HL-60 (cell line): ENCODE measurements at regions not wholly inside any gene's neighbourhood (a gene's known extent, or its start where the extent isn't known, plus 50 kb on each side); places are given as distances from the start of the nearest gene placed in this dataset.

ENCODE experiments used
- DNase-seq, 2 experiments: peaks; one replicate each; pipeline ENCODE4 v3.0.0-alpha.2; 2010 to 2020; ENCODE audit warnings: low read depth in 1 of 2, low spot score in 1 of 2
- H3K27ac ChIP-seq: fragments of 250-450 bp; sonication (Bioruptor Pico); replicated peaks from 2 replicates; pipeline ENCODE4 v1.5.1; 2020; ENCODE audit warnings: mild to moderate bottlenecking, moderate library complexity
- H3K27me3 ChIP-seq: fragments of 250-450 bp; sonication (Bioruptor Pico); 2 replicates; pipeline ENCODE4 v1.5.1; 2021; ENCODE audit warnings: mild to moderate bottlenecking, moderate library complexity; ENCODE audit not compliant: insufficient read depth, poor library complexity, severe bottlenecking
- H3K4me3 ChIP-seq: replicated peaks from 2 replicates; pipeline ENCODE4 v1.5.1; 2011; ENCODE audit warnings: mild to moderate bottlenecking, control low read depth, low read length; ENCODE audit not compliant: insufficient read depth
- CTCF ChIP-seq: IDR thresholded peaks from one replicate; pipeline ENCODE4 v1.5.1; 2011; ENCODE audit warnings: low read length, control low read depth, inconsistent platforms; ENCODE audit not compliant: insufficient read depth
- GABPA ChIP-seq: IDR thresholded peaks from 2 replicates; pipeline ENCODE4 v1.6.1; 2012; ENCODE audit warnings: low read depth
- POLR2AphosphoS5 ChIP-seq: IDR thresholded peaks from 2 replicates; pipeline ENCODE4 v1.6.1; 2012; ENCODE audit warnings: low read depth
- SPI1 ChIP-seq: IDR thresholded peaks from 2 replicates; pipeline ENCODE4 v1.6.1; 2012; ENCODE audit warnings: low read depth, mild to moderate bottlenecking, borderline replicate concordance
- TF ChIP-seq, protein P1 (sequence below): IDR thresholded peaks from 2 replicates; pipeline ENCODE4 v1.6.1; 2012; ENCODE audit warnings: low read depth; ENCODE audit not compliant: insufficient replicate concordance

- no peak for DNase-seq
- Histone ChIP-seq H3K4me3 (no peak overlapping the region), H3K27ac (no peak overlapping the region), H3K27me3 (no peaks in the 10 kb centered on the region)
- TF ChIP-seq GABPA (no peak), SPI1 (no peak), POLR2AphosphoS5 (no peak), CTCF (no peak)
- TF ChIP-seq, protein P1, sequence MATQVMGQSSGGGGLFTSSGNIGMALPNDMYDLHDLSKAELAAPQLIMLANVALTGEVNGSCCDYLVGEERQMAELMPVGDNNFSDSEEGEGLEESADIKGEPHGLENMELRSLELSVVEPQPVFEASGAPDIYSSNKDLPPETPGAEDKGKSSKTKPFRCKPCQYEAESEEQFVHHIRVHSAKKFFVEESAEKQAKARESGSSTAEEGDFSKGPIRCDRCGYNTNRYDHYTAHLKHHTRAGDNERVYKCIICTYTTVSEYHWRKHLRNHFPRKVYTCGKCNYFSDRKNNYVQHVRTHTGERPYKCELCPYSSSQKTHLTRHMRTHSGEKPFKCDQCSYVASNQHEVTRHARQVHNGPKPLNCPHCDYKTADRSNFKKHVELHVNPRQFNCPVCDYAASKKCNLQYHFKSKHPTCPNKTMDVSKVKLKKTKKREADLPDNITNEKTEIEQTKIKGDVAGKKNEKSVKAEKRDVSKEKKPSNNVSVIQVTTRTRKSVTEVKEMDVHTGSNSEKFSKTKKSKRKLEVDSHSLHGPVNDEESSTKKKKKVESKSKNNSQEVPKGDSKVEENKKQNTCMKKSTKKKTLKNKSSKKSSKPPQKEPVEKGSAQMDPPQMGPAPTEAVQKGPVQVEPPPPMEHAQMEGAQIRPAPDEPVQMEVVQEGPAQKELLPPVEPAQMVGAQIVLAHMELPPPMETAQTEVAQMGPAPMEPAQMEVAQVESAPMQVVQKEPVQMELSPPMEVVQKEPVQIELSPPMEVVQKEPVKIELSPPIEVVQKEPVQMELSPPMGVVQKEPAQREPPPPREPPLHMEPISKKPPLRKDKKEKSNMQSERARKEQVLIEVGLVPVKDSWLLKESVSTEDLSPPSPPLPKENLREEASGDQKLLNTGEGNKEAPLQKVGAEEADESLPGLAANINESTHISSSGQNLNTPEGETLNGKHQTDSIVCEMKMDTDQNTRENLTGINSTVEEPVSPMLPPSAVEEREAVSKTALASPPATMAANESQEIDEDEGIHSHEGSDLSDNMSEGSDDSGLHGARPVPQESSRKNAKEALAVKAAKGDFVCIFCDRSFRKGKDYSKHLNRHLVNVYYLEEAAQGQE, result no peak
These were observed 87.2 kb upstream of the DMRT1 start for GRCh38 chr9:754150-754931.

DNA sequence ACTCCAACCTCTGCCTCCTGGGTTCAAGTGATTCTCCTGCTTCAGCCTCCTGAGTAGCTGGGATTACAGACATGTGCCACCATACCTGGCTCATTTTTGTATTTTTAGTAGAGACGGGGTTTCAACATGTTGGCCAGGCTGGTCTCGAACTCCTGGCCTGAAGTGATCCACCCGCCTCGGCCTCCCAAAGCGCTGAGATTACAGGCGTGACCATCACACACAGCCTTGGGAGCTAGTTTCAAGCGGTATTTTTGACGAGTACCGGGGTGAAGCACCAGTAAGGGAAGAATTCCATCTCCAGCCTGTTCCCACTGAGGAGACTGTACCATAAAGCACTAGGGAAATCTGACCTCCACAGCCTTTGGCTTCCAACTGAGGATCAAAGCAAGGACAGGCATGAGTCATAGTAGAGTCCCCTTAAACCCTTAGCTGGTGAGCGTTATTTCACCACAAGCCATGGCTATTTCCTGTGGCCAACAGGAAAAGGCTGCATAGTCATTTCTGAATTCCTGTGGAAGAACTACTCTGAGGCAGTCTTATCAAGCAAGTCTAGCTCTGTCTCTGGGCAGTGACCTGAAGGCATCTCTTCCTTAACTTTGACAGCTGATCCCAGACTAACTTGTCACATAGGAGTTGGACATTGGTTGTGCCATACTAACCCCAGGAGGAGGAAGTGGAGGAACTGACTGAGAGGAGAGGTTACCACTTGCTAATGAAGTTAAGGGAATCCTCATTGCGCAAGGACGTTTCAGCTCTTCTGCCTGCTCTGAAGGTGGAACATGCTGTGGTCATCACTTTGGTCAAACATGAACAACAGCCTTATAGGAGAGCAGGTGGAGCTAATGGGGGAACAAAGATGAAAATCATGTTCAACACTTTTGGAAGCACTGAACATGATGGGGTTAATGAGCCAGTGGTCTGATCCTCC lies 85.8 kb upstream of the DMRT1 start:
- peak overlapping the region; percentile 52 for H3K27ac ChIP-seq

GRCh38 chr9:757246-757881 lies 84.1 kb upstream of the DMRT1 start:
- H3K27ac ChIP-seq, result no peak overlapping the region
- TF ChIP-seq CTCF (no peak), GABPA (no peak), SPI1 (no peak), POLR2AphosphoS5 (no peak)
- TF ChIP-seq, protein P1, result no peak
- peak in 1 of 2 experiments; percentile 43 for DNase-seq

More for the DNA sequence above, 85.8 kb upstream of the DMRT1 start:
- TF ChIP-seq SPI1 (peak; percentile 76), GABPA (no peak)
- DNase-seq, result peak; percentile 85 to 93
- H3K4me3 ChIP-seq, result no peak overlapping the region
- H3K27me3 ChIP-seq, result no peaks in the 10 kb centered on the region

More at GRCh38 chr9:757246-757881, 84.1 kb upstream of the DMRT1 start:
- Histone ChIP-seq H3K4me3 (no peak overlapping the region), H3K27me3 (no peaks in the 10 kb centered on the region)
